ENCODE measurements at regions not wholly inside any gene's neighbourhood (a gene's known extent, or its start where the extent isn't known, plus 50 kb on each side); places are given as distances from the start of the nearest gene placed in this dataset.

DNA sequence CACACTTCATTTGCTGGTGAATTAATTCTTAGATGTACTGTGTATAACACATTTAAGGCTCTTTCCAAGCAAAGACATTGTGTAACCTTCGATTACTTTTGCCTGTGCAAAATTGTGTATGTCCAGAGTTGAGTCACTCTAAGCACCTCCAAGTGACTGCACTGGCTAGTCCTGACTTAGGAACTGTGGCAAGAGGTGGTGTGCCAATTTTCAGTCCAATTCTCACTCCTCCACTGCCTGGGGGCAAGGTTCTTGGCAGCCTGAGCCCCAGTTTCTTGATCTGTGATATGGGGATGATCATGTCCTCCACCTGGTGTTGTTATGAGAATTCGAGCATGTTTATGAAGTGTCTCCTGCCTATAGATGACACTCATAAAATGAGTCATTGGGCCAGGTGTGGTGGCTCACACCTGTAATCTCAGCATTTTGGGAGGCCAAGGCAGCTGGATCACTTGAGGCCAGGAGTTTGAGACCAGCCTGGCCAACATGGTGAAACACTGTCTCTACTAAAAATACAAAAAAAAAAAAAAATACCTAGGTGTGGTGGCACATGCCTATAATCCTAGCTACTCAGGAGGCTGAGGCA lies 105.3 kb upstream of the CDYL start:
- intact Hi-C loops (cut with DNase I; ENCODE audit: low total_unique reads): no loop called here
- H3K27ac ChIP-seq: no peak overlapping the region
- no peak for TF ChIP-seq EP300 (IDR thresholded peaks at IDR 0.05; ENCODE audit: low read depth)
- no peak for TF ChIP-seq POLR2AphosphoS5 (IDR thresholded peaks at IDR 0.05)
- no peak for TF ChIP-seq POLR2A (IDR thresholded peaks at IDR 0.05)
- TF ChIP-seq, protein P1, sequence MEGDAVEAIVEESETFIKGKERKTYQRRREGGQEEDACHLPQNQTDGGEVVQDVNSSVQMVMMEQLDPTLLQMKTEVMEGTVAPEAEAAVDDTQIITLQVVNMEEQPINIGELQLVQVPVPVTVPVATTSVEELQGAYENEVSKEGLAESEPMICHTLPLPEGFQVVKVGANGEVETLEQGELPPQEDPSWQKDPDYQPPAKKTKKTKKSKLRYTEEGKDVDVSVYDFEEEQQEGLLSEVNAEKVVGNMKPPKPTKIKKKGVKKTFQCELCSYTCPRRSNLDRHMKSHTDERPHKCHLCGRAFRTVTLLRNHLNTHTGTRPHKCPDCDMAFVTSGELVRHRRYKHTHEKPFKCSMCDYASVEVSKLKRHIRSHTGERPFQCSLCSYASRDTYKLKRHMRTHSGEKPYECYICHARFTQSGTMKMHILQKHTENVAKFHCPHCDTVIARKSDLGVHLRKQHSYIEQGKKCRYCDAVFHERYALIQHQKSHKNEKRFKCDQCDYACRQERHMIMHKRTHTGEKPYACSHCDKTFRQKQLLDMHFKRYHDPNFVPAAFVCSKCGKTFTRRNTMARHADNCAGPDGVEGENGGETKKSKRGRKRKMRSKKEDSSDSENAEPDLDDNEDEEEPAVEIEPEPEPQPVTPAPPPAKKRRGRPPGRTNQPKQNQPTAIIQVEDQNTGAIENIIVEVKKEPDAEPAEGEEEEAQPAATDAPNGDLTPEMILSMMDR (IDR thresholded peaks at IDR 0.05): no peak
- H3K27me3 ChIP-seq: no peaks in the 10 kb centered on the region
- H3K9me3 ChIP-seq: no peaks in the 10 kb centered on the region
- 63 to 82% methylated on average over 2 of the region's 2 CpGs for WGBS, 2 donors (ENCODE audit: low coverage in 1 of 2)
- no peak for DNase-seq
- no peaks in the 10 kb centered on the region for H3K4me1 ChIP-seq
- in situ Hi-C loops (cut with MboI; ENCODE audit: low pct_ligation_motif_present in 1 of 4, low pct_unique_long_range_greater_than_20kb in 1 of 4, low sequenced_read_pairs in 3 of 4): no loop called here
- no peaks in the 10 kb centered on the region for H3K36me3 ChIP-seq
- no peak overlapping the region for H3K4me3 ChIP-seq

DNA sequence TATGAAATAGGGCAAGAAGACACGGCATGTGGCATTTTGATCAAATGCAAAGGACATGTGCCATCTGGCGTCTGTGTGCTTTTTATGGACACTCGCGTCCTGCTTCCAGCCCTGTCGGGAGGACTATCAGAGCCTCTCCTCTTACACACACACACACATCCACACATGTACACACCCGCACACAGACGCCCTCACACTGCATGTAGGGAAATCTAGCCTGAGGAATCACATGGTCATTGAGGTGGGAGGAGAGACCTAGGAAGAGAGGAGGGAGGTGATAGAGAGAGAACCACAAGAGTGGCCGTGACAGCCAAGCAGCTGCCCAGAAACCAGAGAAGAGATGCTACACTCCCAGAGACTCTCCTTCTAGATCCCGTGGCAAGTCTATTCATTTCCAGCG lies 105.9 kb upstream of the CDYL start:
- no peaks in the 10 kb centered on the region for H3K27me3 ChIP-seq
- no peak for DNase-seq
- H3K4me1 ChIP-seq: no peaks in the 10 kb centered on the region
- no peak overlapping the region for H3K27ac ChIP-seq
- intact Hi-C loops (cut with DNase I; ENCODE audit: low total_unique reads): no loop called here
- in situ Hi-C loops (cut with MboI; ENCODE audit: low pct_ligation_motif_present in 1 of 4, low pct_unique_long_range_greater_than_20kb in 1 of 4, low sequenced_read_pairs in 3 of 4): no loop called here
- WGBS, 2 donors (ENCODE audit: low coverage in 1 of 2): 83 to 95% methylated on average over 5 to 10 of the region's 10 CpGs
- TF ChIP-seq POLR2A (IDR thresholded peaks at IDR 0.05) (no peak), POLR2AphosphoS5 (IDR thresholded peaks at IDR 0.05) (no peak)
- TF ChIP-seq, protein P1 (IDR thresholded peaks at IDR 0.05): no peak
- H3K36me3 ChIP-seq: no peaks in the 10 kb centered on the region
- no peaks in the 10 kb centered on the region for H3K9me3 ChIP-seq
- no peak overlapping the region for H3K4me3 ChIP-seq

DNA sequence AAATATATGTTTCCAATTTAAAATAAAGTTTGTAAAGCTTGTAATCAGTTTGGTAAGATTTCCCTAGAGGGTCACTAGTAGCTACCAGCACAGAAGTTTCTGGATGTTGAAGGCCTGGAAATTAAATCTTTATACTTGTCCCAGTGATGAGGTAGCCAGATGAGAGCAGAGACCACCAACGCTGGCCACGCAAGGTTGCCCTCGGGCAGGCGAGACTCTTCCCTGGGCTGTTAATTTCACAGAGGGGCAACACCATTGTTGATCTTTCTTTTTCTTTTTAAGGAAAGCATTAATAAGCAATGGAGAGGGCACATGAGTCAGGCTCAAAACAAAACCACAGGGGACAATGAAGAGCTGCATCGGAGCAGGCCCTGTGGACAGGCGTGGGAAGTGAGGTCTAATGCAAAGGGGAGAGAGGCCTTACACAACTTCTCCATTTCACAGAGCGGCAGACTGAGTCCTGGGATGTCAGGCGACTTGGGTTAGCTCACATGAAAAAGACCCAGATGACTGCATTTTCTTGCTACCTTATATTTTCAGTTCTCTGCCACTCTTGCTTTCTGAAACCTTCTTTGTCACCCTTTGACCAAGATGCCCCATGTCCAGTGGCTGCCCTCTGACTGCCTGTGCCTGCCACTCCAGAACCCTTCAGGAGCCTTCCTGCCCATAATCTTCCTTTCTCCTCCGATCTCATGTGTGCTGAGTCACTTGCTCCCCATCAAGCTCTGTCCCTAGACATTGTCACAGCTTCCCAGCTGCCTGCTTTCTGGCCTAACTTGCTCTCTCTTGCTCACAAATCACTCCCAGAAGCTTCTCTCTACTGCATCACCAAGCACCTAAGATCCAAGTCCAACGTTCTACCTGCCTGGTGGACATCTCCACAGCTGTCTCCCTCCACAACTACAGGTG lies 107.7 kb upstream of the CDYL start:
- no peak overlapping the region for H3K4me3 ChIP-seq
- H3K27me3 ChIP-seq: no peaks in the 10 kb centered on the region
- H3K36me3 ChIP-seq: no peaks in the 10 kb centered on the region
- H3K4me1 ChIP-seq: no peaks in the 10 kb centered on the region
- intact Hi-C loops (cut with DNase I; ENCODE audit: low total_unique reads) (no loop called here), in situ Hi-C loops (cut with MboI; ENCODE audit: low pct_ligation_motif_present in 1 of 4, low pct_unique_long_range_greater_than_20kb in 1 of 4, low sequenced_read_pairs in 3 of 4) (no loop called here)
- no peak overlapping the region for H3K27ac ChIP-seq
- no peaks in the 10 kb centered on the region for H3K9me3 ChIP-seq
- WGBS, 2 donors (ENCODE audit: low coverage in 1 of 2): 74 to 77% methylated on average over 10 of the region's 10 CpGs
- TF ChIP-seq POLR2AphosphoS5 (IDR thresholded peaks at IDR 0.05) (no peak), EP300 (IDR thresholded peaks at IDR 0.05; ENCODE audit: low read depth) (no peak), POLR2A (IDR thresholded peaks at IDR 0.05) (no peak)
- TF ChIP-seq, protein P1 (IDR thresholded peaks at IDR 0.05): no peak
- DNase-seq: no peak

DNA sequence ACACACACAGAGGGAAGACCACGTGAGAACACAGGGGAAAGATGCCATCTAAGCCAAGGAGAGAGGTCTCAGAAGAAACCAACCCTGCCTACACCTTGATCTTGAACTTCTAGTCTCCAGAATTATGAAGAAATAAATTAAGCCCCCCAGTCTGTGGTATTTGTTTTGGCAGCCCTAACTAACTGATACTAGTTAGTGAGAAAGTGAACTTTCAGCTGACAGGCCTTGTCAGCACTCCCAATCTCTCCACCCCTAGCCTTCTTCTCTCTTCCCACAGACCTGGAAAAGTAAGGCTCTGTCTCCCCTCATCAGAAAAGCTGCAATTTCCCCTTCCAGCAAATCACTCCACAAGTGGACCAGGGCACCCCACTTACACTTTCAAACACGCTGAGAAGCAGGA lies 108.6 kb upstream of the CDYL start:
- Histone ChIP-seq H3K4me3 (no peak overlapping the region), H3K36me3 (no peaks in the 10 kb centered on the region), H3K4me1 (no peaks in the 10 kb centered on the region), H3K27ac (no peak overlapping the region), H3K27me3 (no peaks in the 10 kb centered on the region), H3K9me3 (no peaks in the 10 kb centered on the region)
- DNase-seq: no peak
- no peak for TF ChIP-seq POLR2A (IDR thresholded peaks at IDR 0.05)
- no peak for TF ChIP-seq POLR2AphosphoS5 (IDR thresholded peaks at IDR 0.05)
- TF ChIP-seq, protein P1 (IDR thresholded peaks at IDR 0.05): no peak
- no peak for TF ChIP-seq EP300 (IDR thresholded peaks at IDR 0.05; ENCODE audit: low read depth)
- WGBS, 2 donors (ENCODE audit: low coverage in 1 of 2): 78 to 80% methylated on average over 2 of the region's 2 CpGs
- in situ Hi-C loops (cut with MboI; ENCODE audit: low pct_ligation_motif_present in 1 of 4, low pct_unique_long_range_greater_than_20kb in 1 of 4, low sequenced_read_pairs in 3 of 4) (no loop called here), intact Hi-C loops (cut with DNase I; ENCODE audit: low total_unique reads) (no loop called here)

All from transverse colon (tissue), 4 donors.